Sigmoid colon (tissue), 6 donors: ENCODE measurements at regions not wholly inside any gene's neighbourhood (a gene's known extent, or its start where the extent isn't known, plus 50 kb on each side); places are given as distances from the start of the nearest gene placed in this dataset.

Source experiments
- DNase-seq: peaks from one replicate; pipeline ENCODE4 v3.0.0-alpha.2; 2019
- H3K27ac ChIP-seq, 4 donors: fragments of 200-600 bp; sonication (generic); one replicate each; pipeline ENCODE4 v1.5.1; 2016 to 2019; ENCODE audit warnings: mild to moderate bottlenecking in 1 of 4
- H3K27me3 ChIP-seq, 3 donors: fragments of 200-600 bp; sonication (generic); one replicate each; pipeline ENCODE4 v1.5.1; 2019; ENCODE audit warnings: mild to moderate bottlenecking in 1 of 3
- H3K36me3 ChIP-seq, 4 donors: fragments of 200-600 bp; sonication (generic); one replicate each; pipeline ENCODE4 v1.5.1; 2016 to 2019
- H3K4me1 ChIP-seq, 4 donors: fragments of 200-600 bp; sonication (generic); one replicate each; pipeline ENCODE4 v1.5.1; 2017 to 2019
- H3K4me3 ChIP-seq, 4 donors: fragments of 200-600 bp; sonication (generic); one replicate each; pipeline ENCODE4 v1.5.1; 2017 to 2019; ENCODE audit warnings: mild to moderate bottlenecking in 2 of 4, moderate library complexity in 1 of 4
- H3K9me3 ChIP-seq, 4 donors: fragments of 200-600 bp in 3 of 4; sonication (generic) in 3 of 4; one replicate each; pipeline versions ENCODE4 v1.5.1 to v1.6.1; 2013 to 2019
- CTCF ChIP-seq, 4 experiments: fragments of 450-650 bp in 3 of 4; fragments of 200-600 bp in 1 of 4; IDR thresholded peaks; one replicate each; pipeline ENCODE4 v1.5.1; 2016 to 2019; ENCODE audit warnings: antibody characterized with exemption in 4 of 4, mild to moderate bottlenecking in 3 of 4, moderate library complexity in 2 of 4
- EP300 ChIP-seq, 4 donors: sonication (generic); formaldehyde crosslinking; IDR thresholded peaks; one replicate each; pipeline ENCODE4 v1.6.1; 2017; ENCODE audit warnings: antibody characterized with exemption in 4 of 4
- POLR2A ChIP-seq, 2 donors: fragments of 450-650 bp; IDR thresholded peaks; one replicate each; pipeline ENCODE4 v1.6.1; 2016; ENCODE audit warnings: antibody characterized with exemption in 2 of 2, mild to moderate bottlenecking in 2 of 2, moderate library complexity in 2 of 2
- POLR2AphosphoS5 ChIP-seq, 4 donors: sonication (generic); formaldehyde crosslinking; IDR thresholded peaks; one replicate each; pipeline ENCODE4 v1.6.1; 2017; ENCODE audit warnings: antibody characterized with exemption in 4 of 4
- WGBS, 2 donors: extraction: QIAGEN DNeasy Blood & Tissue Kit; methylation state at CpG; one replicate each; pipeline ENCODE4 v1.1.7; 2013; 5-methylcytosine and 5-hydroxymethylcytosine counted together
- intact Hi-C: fragments of 100-400 bp; cut with DNase I; formaldehyde crosslinking; loops from one replicate; pipeline ENCODE4 v1.15.1; 2023
- donor health status: healthy with polysubstance abuse.
- donor health status: healthy.

GRCh38 chr5:93273176-93273575 is 307.8 kb downstream of the NR2F1-AS1 start:
- intact Hi-C loops = no loop called here
- Histone ChIP-seq H3K27ac (no peak overlapping the region), H3K36me3 (no peaks in the 10 kb centered on the region), H3K9me3 (no peaks in the 10 kb centered on the region), H3K27me3 (no peaks in the 10 kb centered on the region), H3K4me1 (no peaks in the 10 kb centered on the region), H3K4me3 (no peak overlapping the region)
- 76 to 87% methylated on average over 2 of the region's 2 CpGs for WGBS, 2 donors
- TF ChIP-seq CTCF (IDR thresholded peaks at IDR 0.05) (no peak), POLR2A (IDR thresholded peaks at IDR 0.05) (no peak), EP300 (IDR thresholded peaks at IDR 0.05) (no peak), POLR2AphosphoS5 (IDR thresholded peaks at IDR 0.05) (no peak)
- DNase-seq = no peak

GRCh38 chr5:93272108-93272507 is 308.9 kb downstream of the NR2F1-AS1 start:
- intact Hi-C loops = no loop called here
- 67 to 71% methylated on average over 5 of the region's 5 CpGs for WGBS, 2 donors
- H3K4me1 ChIP-seq = no peaks in the 10 kb centered on the region
- H3K36me3 ChIP-seq = no peaks in the 10 kb centered on the region
- no peaks in the 10 kb centered on the region for H3K9me3 ChIP-seq
- DNase-seq = no peak
- TF ChIP-seq POLR2AphosphoS5 (IDR thresholded peaks at IDR 0.05) (no peak), POLR2A (IDR thresholded peaks at IDR 0.05) (no peak)
- H3K27ac ChIP-seq = no peak overlapping the region
- no peaks in the 10 kb centered on the region for H3K27me3 ChIP-seq
- H3K4me3 ChIP-seq = no peak overlapping the region

GRCh38 chr5:93267736-93268135 is 313.3 kb downstream of the NR2F1-AS1 start:
- H3K27ac ChIP-seq = no peak overlapping the region
- H3K27me3 ChIP-seq = no peaks in the 10 kb centered on the region
- no peak overlapping the region for H3K4me3 ChIP-seq
- H3K4me1 ChIP-seq = no peaks in the 10 kb centered on the region
- WGBS, 2 donors = 93 to 97% methylated on average over 13 of the region's 13 CpGs
- TF ChIP-seq CTCF (IDR thresholded peaks at IDR 0.05) (no peak), POLR2AphosphoS5 (IDR thresholded peaks at IDR 0.05) (no peak), EP300 (IDR thresholded peaks at IDR 0.05) (no peak), POLR2A (IDR thresholded peaks at IDR 0.05) (no peak)
- H3K9me3 ChIP-seq = no peaks in the 10 kb centered on the region
- DNase-seq = no peak
- intact Hi-C loops = no loop called here
- H3K36me3 ChIP-seq = no peaks in the 10 kb centered on the region

- WGBS, 2 donors = 97% methylated on average over 20 of the region's 20 CpGs
- no peak overlapping the region for H3K4me3 ChIP-seq
- intact Hi-C loops = no loop called here
- no peak overlapping the region for H3K27ac ChIP-seq
- no peaks in the 10 kb centered on the region for H3K4me1 ChIP-seq
- no peaks in the 10 kb centered on the region for H3K9me3 ChIP-seq
- no peaks in the 10 kb centered on the region for H3K36me3 ChIP-seq
- DNase-seq = no peak
- no peaks in the 10 kb centered on the region for H3K27me3 ChIP-seq
- TF ChIP-seq EP300 (IDR thresholded peaks at IDR 0.05) = no peak
- TF ChIP-seq POLR2AphosphoS5 (IDR thresholded peaks at IDR 0.05) = no peak
- no peak for TF ChIP-seq CTCF (IDR thresholded peaks at IDR 0.05)
- TF ChIP-seq POLR2A (IDR thresholded peaks at IDR 0.05) = no peak
These were observed 313.7 kb downstream of the NR2F1-AS1 start for GRCh38 chr5:93267276-93267675.

GRCh38 chr5:93257616-93258015 is 323.4 kb downstream of the NR2F1-AS1 start:
- H3K9me3 ChIP-seq = no peaks in the 10 kb centered on the region
- H3K27ac ChIP-seq = no peak overlapping the region
- no peaks in the 10 kb centered on the region for H3K36me3 ChIP-seq
- no peak for DNase-seq
- no peaks in the 10 kb centered on the region for H3K27me3 ChIP-seq
- WGBS, 2 donors = 78 to 84% methylated on average over 3 of the region's 3 CpGs
- intact Hi-C loops = loop anchor here (10.0 kb wide), 1 partner anchor 163 kb away; no protein-coding TSS in a partner anchor
- no peak overlapping the region for H3K4me3 ChIP-seq
- no peaks in the 10 kb centered on the region for H3K4me1 ChIP-seq
- TF ChIP-seq POLR2A (IDR thresholded peaks at IDR 0.05) (no peak), POLR2AphosphoS5 (IDR thresholded peaks at IDR 0.05) (no peak), EP300 (IDR thresholded peaks at IDR 0.05) (no peak)

- no peaks in the 10 kb centered on the region for H3K27me3 ChIP-seq
- H3K27ac ChIP-seq = no peak overlapping the region
- H3K4me1 ChIP-seq = no peaks in the 10 kb centered on the region
- no peak overlapping the region for H3K4me3 ChIP-seq
- no peak for TF ChIP-seq CTCF (IDR thresholded peaks at IDR 0.05)
- TF ChIP-seq POLR2A (IDR thresholded peaks at IDR 0.05) = no peak
- no peak for TF ChIP-seq EP300 (IDR thresholded peaks at IDR 0.05)
- no peak for TF ChIP-seq POLR2AphosphoS5 (IDR thresholded peaks at IDR 0.05)
- H3K9me3 ChIP-seq = no peaks in the 10 kb centered on the region
- no peaks in the 10 kb centered on the region for H3K36me3 ChIP-seq
- DNase-seq = no peak
- intact Hi-C loops = loop anchor here (10.0 kb wide), 1 partner anchor 161 kb away; no protein-coding TSS in a partner anchor
These were observed 325.2 kb downstream of the NR2F1-AS1 start for GRCh38 chr5:93255796-93256195.
